ENCODE measurements at regions not wholly inside any gene's neighbourhood (a gene's known extent, or its start where the extent isn't known, plus 50 kb on each side); places are given as distances from the start of the nearest gene placed in this dataset.

GRCh38 chr12:105748806-105749600, 389.8 kb downstream of the NUAK1 start:
- Histone ChIP-seq H3K9me3 (ENCODE audit: control insufficient read depth in 2 of 3, low read length in 3 of 3) (no peaks in the 10 kb centered on the region), H3K27me3 (ENCODE audit: control insufficient read depth in 2 of 2, insufficient read depth in 2 of 2, low read length in 2 of 2) (no peaks in the 10 kb centered on the region), H3K4me1 (ENCODE audit: control insufficient read depth in 2 of 2, insufficient read depth in 2 of 2, low read length in 2 of 2) (no peaks in the 10 kb centered on the region), H3K4me3 (ENCODE audit: low read length) (no peak overlapping the region), H3K36me3 (ENCODE audit: control insufficient read depth in 2 of 3, insufficient read depth in 3 of 3, low read length in 3 of 3) (no peaks in the 10 kb centered on the region), H3K27ac (ENCODE audit: low read depth, low read length) (no peak overlapping the region)
- CTCF ChIA-PET = no interaction called here
- intact Hi-C loops (cut with micrococcal nuclease) = no loop called here
- Mint-ChIP-seq H3K36me3 (no peaks in the 10 kb centered on the region), H3K27ac (no peak overlapping the region), H3K27me3 (peaks cover 0 to 5% (median 4%) of the 10 kb centered on the region in 5 donors), H3K9me3 (no peaks in the 10 kb centered on the region), H3K4me3 (no peak overlapping the region), H3K4me1 (no peaks in the 10 kb centered on the region)
- POLR2A ChIA-PET = no interaction called here
- ATAC-seq = no peak
- no peak for DNase-seq

- H3K9me3 ChIP-seq (ENCODE audit: control insufficient read depth in 2 of 3, low read length in 3 of 3) = no peaks in the 10 kb centered on the region
- DNase-seq (no peak), ATAC-seq (no peak)
- H3K27me3 Mint-ChIP-seq = peaks cover 0 to 5% (median 3%) of the 10 kb centered on the region in 5 donors
- H3K27me3 ChIP-seq (ENCODE audit: control insufficient read depth in 2 of 2, insufficient read depth in 2 of 2, low read length in 2 of 2) = no peaks in the 10 kb centered on the region
- no peaks in the 10 kb centered on the region for H3K36me3 ChIP-seq (ENCODE audit: control insufficient read depth in 2 of 3, insufficient read depth in 3 of 3, low read length in 3 of 3)
- H3K36me3 Mint-ChIP-seq = no peaks in the 10 kb centered on the region
- H3K27ac ChIP-seq (ENCODE audit: low read depth, low read length) = no peak overlapping the region
- POLR2A ChIA-PET = no interaction called here
- H3K4me3 Mint-ChIP-seq = no peak overlapping the region
- H3K4me1 ChIP-seq (ENCODE audit: control insufficient read depth in 2 of 2, insufficient read depth in 2 of 2, low read length in 2 of 2) = no peaks in the 10 kb centered on the region
- no peaks in the 10 kb centered on the region for H3K4me1 Mint-ChIP-seq
- no peak overlapping the region for H3K27ac Mint-ChIP-seq
- H3K9me3 Mint-ChIP-seq = peaks cover 0 to 3% (median 0%) of the 10 kb centered on the region in 11 donors
- CTCF ChIA-PET = no interaction called here
- H3K4me3 ChIP-seq (ENCODE audit: low read length) = no peak overlapping the region
- intact Hi-C loops (cut with micrococcal nuclease) = no loop called here
Observed at GRCh38 chr12:105750096-105750495, 388.7 kb downstream of the NUAK1 start.

- no peak for ATAC-seq
- POLR2A ChIA-PET = no interaction called here
- H3K27ac Mint-ChIP-seq = no peak overlapping the region
Observed at GRCh38 chr12:105754313-105754712, 384.4 kb downstream of the NUAK1 start.

GRCh38 chr12:105756961-105757360, 381.8 kb downstream of the NUAK1 start:
- Mint-ChIP-seq H3K27me3 (peaks cover 0 to 11% (median 5%) of the 10 kb centered on the region in 5 donors), H3K36me3 (no peaks in the 10 kb centered on the region), H3K4me1 (no peaks in the 10 kb centered on the region), H3K4me3 (no peak overlapping the region), H3K27ac (no peak overlapping the region), H3K9me3 (peaks cover 0 to 4% (median 0%) of the 10 kb centered on the region in 11 donors)
- Histone ChIP-seq H3K27ac (ENCODE audit: low read depth, low read length) (no peak overlapping the region), H3K4me1 (ENCODE audit: control insufficient read depth in 2 of 2, insufficient read depth in 2 of 2, low read length in 2 of 2) (no peaks in the 10 kb centered on the region), H3K9me3 (ENCODE audit: control insufficient read depth in 2 of 3, low read length in 3 of 3) (no peaks in the 10 kb centered on the region), H3K4me3 (ENCODE audit: low read length) (no peak overlapping the region), H3K27me3 (ENCODE audit: control insufficient read depth in 2 of 2, insufficient read depth in 2 of 2, low read length in 2 of 2) (no peaks in the 10 kb centered on the region), H3K36me3 (ENCODE audit: control insufficient read depth in 2 of 3, insufficient read depth in 3 of 3, low read length in 3 of 3) (no peaks in the 10 kb centered on the region)
- no peak for ATAC-seq
- CTCF ChIA-PET = no interaction called here
- POLR2A ChIA-PET = no interaction called here
- no peak for DNase-seq
- intact Hi-C loops (cut with micrococcal nuclease) = no loop called here

More at GRCh38 chr12:105754313-105754712, 384.4 kb downstream of the NUAK1 start:
- Histone ChIP-seq H3K27ac (ENCODE audit: low read depth, low read length) (no peak overlapping the region), H3K9me3 (ENCODE audit: control insufficient read depth in 2 of 3, low read length in 3 of 3) (no peaks in the 10 kb centered on the region), H3K4me3 (ENCODE audit: low read length) (no peak overlapping the region), H3K36me3 (ENCODE audit: control insufficient read depth in 2 of 3, insufficient read depth in 3 of 3, low read length in 3 of 3) (no peaks in the 10 kb centered on the region), H3K4me1 (ENCODE audit: control insufficient read depth in 2 of 2, insufficient read depth in 2 of 2, low read length in 2 of 2) (no peaks in the 10 kb centered on the region), H3K27me3 (ENCODE audit: control insufficient read depth in 2 of 2, insufficient read depth in 2 of 2, low read length in 2 of 2) (no peaks in the 10 kb centered on the region)
- CTCF ChIA-PET = no interaction called here
- Mint-ChIP-seq H3K9me3 (peaks cover 0 to 4% (median 0%) of the 10 kb centered on the region in 11 donors), H3K27me3 (peaks cover 0 to 5% (median under 1%) of the 10 kb centered on the region in 5 donors), H3K4me1 (no peaks in the 10 kb centered on the region), H3K36me3 (no peaks in the 10 kb centered on the region), H3K4me3 (no peak overlapping the region)
- DNase-seq = no peak
- intact Hi-C loops (cut with micrococcal nuclease) = no loop called here

- Histone ChIP-seq H3K27ac (ENCODE audit: low read depth, low read length) (no peak overlapping the region), H3K36me3 (ENCODE audit: control insufficient read depth in 2 of 3, insufficient read depth in 3 of 3, low read length in 3 of 3) (no peaks in the 10 kb centered on the region), H3K9me3 (ENCODE audit: control insufficient read depth in 2 of 3, low read length in 3 of 3) (no peaks in the 10 kb centered on the region), H3K4me3 (ENCODE audit: low read length) (no peak overlapping the region), H3K4me1 (ENCODE audit: control insufficient read depth in 2 of 2, insufficient read depth in 2 of 2, low read length in 2 of 2) (no peaks in the 10 kb centered on the region), H3K27me3 (ENCODE audit: control insufficient read depth in 2 of 2, insufficient read depth in 2 of 2, low read length in 2 of 2) (no peaks in the 10 kb centered on the region)
- H3K4me3 Mint-ChIP-seq = no peak overlapping the region
- ATAC-seq = no peak
- H3K36me3 Mint-ChIP-seq = peaks cover 0 to 4% (median 0%) of the 10 kb centered on the region in 5 donors
- no peak for DNase-seq
- H3K4me1 Mint-ChIP-seq = no peaks in the 10 kb centered on the region
- CTCF ChIA-PET = no interaction called here
- H3K27ac Mint-ChIP-seq = no peak overlapping the region
- H3K9me3 Mint-ChIP-seq = peaks cover 0 to 9% (median 2%) of the 10 kb centered on the region in 11 donors
- peaks cover 0 to 16% (median 13%) of the 10 kb centered on the region in 5 donors for H3K27me3 Mint-ChIP-seq
- intact Hi-C loops (cut with micrococcal nuclease) = no loop called here
- POLR2A ChIA-PET = no interaction called here
Observed at GRCh38 chr12:105759149-105759548, 379.6 kb downstream of the NUAK1 start.

- Histone ChIP-seq H3K4me3 (ENCODE audit: low read length) (no peak overlapping the region), H3K4me1 (ENCODE audit: control insufficient read depth in 2 of 2, insufficient read depth in 2 of 2, low read length in 2 of 2) (no peaks in the 10 kb centered on the region), H3K27me3 (ENCODE audit: control insufficient read depth in 2 of 2, insufficient read depth in 2 of 2, low read length in 2 of 2) (no peaks in the 10 kb centered on the region), H3K9me3 (ENCODE audit: control insufficient read depth in 2 of 3, low read length in 3 of 3) (no peaks in the 10 kb centered on the region), H3K36me3 (ENCODE audit: control insufficient read depth in 2 of 3, insufficient read depth in 3 of 3, low read length in 3 of 3) (no peaks in the 10 kb centered on the region), H3K27ac (ENCODE audit: low read depth, low read length) (no peak overlapping the region)
- Mint-ChIP-seq H3K4me1 (no peaks in the 10 kb centered on the region), H3K27me3 (peaks cover 0 to 18% (median 16%) of the 10 kb centered on the region in 5 donors), H3K4me3 (no peak overlapping the region), H3K27ac (no peak overlapping the region), H3K36me3 (peaks cover 0 to 4% (median 0%) of the 10 kb centered on the region in 5 donors), H3K9me3 (peaks cover 0 to 5% (median 2%) of the 10 kb centered on the region in 11 donors)
- ChIA-PET POLR2A (no interaction called here), CTCF (no interaction called here)
- intact Hi-C loops (cut with micrococcal nuclease) = no loop called here
- ATAC-seq (no peak), DNase-seq (no peak)
Observed at GRCh38 chr12:105761075-105761474, 377.7 kb downstream of the NUAK1 start.

- H3K36me3 Mint-ChIP-seq = peaks cover 0 to 4% (median 0%) of the 10 kb centered on the region in 5 donors
- no peak overlapping the region for H3K4me3 Mint-ChIP-seq
- POLR2A ChIA-PET = interaction anchor here (0.7 kb wide), 1 partner anchor 1217 kb away, joined by 3 read pairs; no protein-coding TSS in a partner anchor
Observed at GRCh38 chr12:105764216-105764835, 374.4 kb downstream of the NUAK1 start.

More at GRCh38 chr12:105764216-105764835, 374.4 kb downstream of the NUAK1 start:
- Mint-ChIP-seq H3K9me3 (peaks cover 0 to 5% (median 2%) of the 10 kb centered on the region in 11 donors), H3K27me3 (peaks cover 6 to 26% (median 15%) of the 10 kb centered on the region in 5 donors), H3K27ac (no peak overlapping the region), H3K4me1 (no peaks in the 10 kb centered on the region)
- no peak overlapping the region for H3K4me3 ChIP-seq (ENCODE audit: low read length)
- CTCF ChIA-PET = no interaction called here
- intact Hi-C loops (cut with micrococcal nuclease) = no loop called here
- ATAC-seq (no peak), DNase-seq (no peak)
- H3K27ac ChIP-seq (ENCODE audit: low read depth, low read length) = no peak overlapping the region
- no peaks in the 10 kb centered on the region for H3K9me3 ChIP-seq (ENCODE audit: control insufficient read depth in 2 of 3, low read length in 3 of 3)
- H3K27me3 ChIP-seq (ENCODE audit: control insufficient read depth in 2 of 2, insufficient read depth in 2 of 2, low read length in 2 of 2) = no peaks in the 10 kb centered on the region
- H3K36me3 ChIP-seq (ENCODE audit: control insufficient read depth in 2 of 3, insufficient read depth in 3 of 3, low read length in 3 of 3) = no peaks in the 10 kb centered on the region
- no peaks in the 10 kb centered on the region for H3K4me1 ChIP-seq (ENCODE audit: control insufficient read depth in 2 of 2, insufficient read depth in 2 of 2, low read length in 2 of 2)

Measured in naive thymus-derived CD4-positive, alpha-beta T cell (primary cell).